ENCODE measurements at regions not wholly inside any gene's neighbourhood (a gene's known extent, or its start where the extent isn't known, plus 50 kb on each side); places are given as distances from the start of the nearest gene placed in this dataset.

DNA sequence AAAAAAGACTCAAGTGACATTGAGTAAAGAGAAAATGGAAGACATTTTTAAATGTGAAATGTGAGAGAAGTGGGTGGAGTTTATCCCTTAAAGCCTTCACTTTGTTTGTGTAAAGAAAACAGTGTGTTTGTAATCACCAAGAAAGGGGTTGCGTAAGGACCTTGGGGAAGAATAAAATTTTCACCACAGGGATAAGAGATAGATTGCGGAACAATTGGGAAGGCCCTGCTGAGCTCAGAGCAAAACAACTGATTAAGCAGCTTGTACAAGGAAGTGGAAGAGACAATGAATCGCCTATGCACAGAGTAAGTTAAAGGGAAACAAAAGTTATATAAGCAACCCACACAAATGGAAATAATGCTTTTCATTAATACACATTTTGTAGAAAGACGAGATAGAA lies 327.7 kb downstream of the RAD51AP2 start:
- DNase-seq (ENCODE audit: low read depth), result no peak
- Histone ChIP-seq H3K4me3 (ENCODE audit: low read depth, low read length) (no peak overlapping the region), H3K36me3 (ENCODE audit: control insufficient read depth, insufficient read depth, low read length) (no peaks in the 10 kb centered on the region), H3K27me3 (ENCODE audit: control insufficient read depth, insufficient read depth, low read length) (no peaks in the 10 kb centered on the region)
- ChIA-PET CTCF (no interaction called here), POLR2A (no interaction called here)
- TF ChIP-seq, protein P1, sequence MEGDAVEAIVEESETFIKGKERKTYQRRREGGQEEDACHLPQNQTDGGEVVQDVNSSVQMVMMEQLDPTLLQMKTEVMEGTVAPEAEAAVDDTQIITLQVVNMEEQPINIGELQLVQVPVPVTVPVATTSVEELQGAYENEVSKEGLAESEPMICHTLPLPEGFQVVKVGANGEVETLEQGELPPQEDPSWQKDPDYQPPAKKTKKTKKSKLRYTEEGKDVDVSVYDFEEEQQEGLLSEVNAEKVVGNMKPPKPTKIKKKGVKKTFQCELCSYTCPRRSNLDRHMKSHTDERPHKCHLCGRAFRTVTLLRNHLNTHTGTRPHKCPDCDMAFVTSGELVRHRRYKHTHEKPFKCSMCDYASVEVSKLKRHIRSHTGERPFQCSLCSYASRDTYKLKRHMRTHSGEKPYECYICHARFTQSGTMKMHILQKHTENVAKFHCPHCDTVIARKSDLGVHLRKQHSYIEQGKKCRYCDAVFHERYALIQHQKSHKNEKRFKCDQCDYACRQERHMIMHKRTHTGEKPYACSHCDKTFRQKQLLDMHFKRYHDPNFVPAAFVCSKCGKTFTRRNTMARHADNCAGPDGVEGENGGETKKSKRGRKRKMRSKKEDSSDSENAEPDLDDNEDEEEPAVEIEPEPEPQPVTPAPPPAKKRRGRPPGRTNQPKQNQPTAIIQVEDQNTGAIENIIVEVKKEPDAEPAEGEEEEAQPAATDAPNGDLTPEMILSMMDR (IDR thresholded peaks at IDR 0.05; ENCODE audit: insufficient read depth, low read depth, low read length), result no peak

DNA sequence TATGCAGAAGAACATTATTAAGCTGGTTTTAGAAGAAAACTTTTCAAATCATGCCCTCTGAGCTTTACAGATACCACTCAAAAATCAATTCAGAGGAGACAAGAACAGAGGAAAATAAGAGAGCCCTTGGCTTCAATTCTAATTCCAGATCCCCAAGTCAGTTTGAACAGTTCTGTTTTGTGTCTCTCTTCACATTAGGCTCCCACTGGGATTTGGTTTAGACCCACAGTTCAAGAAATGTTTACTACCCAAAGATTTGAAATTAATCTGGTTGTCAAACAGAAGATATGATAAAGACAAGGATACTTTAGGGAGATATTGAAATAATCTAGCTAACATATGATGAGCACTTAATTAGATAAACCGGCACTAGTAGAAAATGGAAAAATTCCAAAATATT lies 329.5 kb downstream of the RAD51AP2 start:
- Histone ChIP-seq H3K4me3 (ENCODE audit: low read depth, low read length) (no peak overlapping the region), H3K36me3 (ENCODE audit: control insufficient read depth, insufficient read depth, low read length) (no peaks in the 10 kb centered on the region), H3K27me3 (ENCODE audit: control insufficient read depth, insufficient read depth, low read length) (no peaks in the 10 kb centered on the region)
- TF ChIP-seq, protein P1 (IDR thresholded peaks at IDR 0.05; ENCODE audit: insufficient read depth, low read depth, low read length), result no peak
- no peak for DNase-seq (ENCODE audit: low read depth)
- CTCF ChIA-PET, result no interaction called here
- POLR2A ChIA-PET, result no interaction called here

DNA sequence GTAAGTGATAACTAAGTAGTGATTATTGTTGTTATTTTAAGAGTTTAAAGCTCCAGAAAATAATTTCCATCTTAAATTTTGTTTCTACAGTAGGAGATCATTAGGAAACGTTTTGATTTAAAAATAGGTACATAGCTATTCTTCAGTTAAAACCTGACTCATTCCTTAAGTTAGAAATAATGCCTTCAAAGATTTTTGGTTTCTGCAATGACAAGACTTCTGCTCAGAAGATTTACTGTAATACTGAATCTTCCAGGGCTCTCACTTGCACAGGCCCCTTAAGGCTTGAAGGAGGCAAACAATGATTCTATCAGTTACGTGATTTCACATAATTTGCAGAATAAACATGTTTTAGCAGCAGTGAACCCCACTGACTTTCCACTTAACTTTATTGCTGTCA lies 333.7 kb downstream of the RAD51AP2 start:
- no peaks in the 10 kb centered on the region for H3K27me3 ChIP-seq (ENCODE audit: control insufficient read depth, insufficient read depth, low read length)
- ChIA-PET CTCF (interaction anchor here (1.3 kb wide), 1 partner anchor 13 kb away, joined by 4 read pairs; no protein-coding TSS in a partner anchor), POLR2A (no interaction called here)
- H3K36me3 ChIP-seq (ENCODE audit: control insufficient read depth, insufficient read depth, low read length), result no peaks in the 10 kb centered on the region
- DNase-seq (ENCODE audit: low read depth), result no peak
- TF ChIP-seq, protein P1 (IDR thresholded peaks at IDR 0.05; ENCODE audit: insufficient read depth, low read depth, low read length), result no peak
- H3K4me3 ChIP-seq (ENCODE audit: low read depth, low read length), result no peak overlapping the region

DNA sequence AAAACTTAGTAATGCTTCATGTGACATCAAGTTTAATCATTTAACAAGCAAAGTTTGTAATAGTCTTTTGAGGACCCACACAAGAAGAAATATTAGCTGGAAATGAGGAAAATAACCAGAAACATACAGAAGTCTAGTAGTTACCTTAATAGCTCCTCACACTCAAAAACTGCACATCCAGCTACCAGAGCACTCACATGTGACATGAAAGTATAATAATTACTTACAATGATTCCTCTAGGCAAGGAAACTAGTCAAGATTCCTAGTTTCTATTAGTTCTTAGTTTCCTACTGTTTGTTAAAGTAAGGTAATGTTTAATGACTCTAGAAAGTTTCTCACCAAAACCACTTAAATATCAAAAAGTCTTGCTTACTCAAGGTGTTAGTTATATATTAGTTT lies 335.8 kb downstream of the RAD51AP2 start:
- Histone ChIP-seq H3K36me3 (ENCODE audit: control insufficient read depth, insufficient read depth, low read length) (no peaks in the 10 kb centered on the region), H3K4me3 (ENCODE audit: low read depth, low read length) (no peak overlapping the region), H3K27me3 (ENCODE audit: control insufficient read depth, insufficient read depth, low read length) (no peaks in the 10 kb centered on the region)
- DNase-seq (ENCODE audit: low read depth), result no peak
- TF ChIP-seq, protein P1 (IDR thresholded peaks at IDR 0.05; ENCODE audit: insufficient read depth, low read depth, low read length), result no peak
- POLR2A ChIA-PET, result no interaction called here
- CTCF ChIA-PET, result interaction anchor here (0.6 kb wide), 1 partner anchor 336 kb away, joined by 3 read pairs; no protein-coding TSS in a partner anchor

DNA sequence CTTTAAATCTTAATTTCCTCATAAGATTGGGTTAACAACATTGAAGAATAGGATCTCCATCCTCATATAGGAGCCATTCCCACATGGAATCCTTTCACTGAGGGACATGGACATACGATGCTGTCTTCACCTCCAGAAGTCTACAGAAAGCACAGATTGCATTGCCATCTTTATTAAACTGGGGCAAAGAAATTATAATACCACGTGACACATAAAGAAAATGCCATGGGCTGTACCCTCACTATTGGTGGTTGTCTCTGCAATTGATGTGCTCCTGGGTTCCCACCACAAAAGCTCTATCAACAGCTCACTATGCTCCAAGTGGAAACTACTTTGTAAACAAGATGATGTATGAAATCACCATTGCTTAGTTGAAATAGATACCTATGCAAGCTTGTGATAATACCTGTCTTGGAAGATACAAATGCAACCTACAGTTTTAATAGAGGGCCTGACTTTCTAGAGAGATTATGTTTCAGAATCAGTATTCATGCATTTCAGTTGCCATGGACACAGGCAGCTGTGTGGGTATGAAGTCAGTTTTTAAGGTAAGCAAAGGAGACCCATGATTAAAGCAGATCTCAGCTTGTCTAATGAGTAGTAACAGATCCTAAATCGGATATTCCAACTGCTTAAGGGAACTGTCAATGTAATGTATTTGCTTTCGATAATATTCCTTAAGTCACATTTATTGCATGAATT lies 337.0 kb downstream of the RAD51AP2 start:
- TF ChIP-seq, protein P1 (IDR thresholded peaks at IDR 0.05; ENCODE audit: insufficient read depth, low read depth, low read length), result no peak
- Histone ChIP-seq H3K4me3 (ENCODE audit: low read depth, low read length) (no peak overlapping the region), H3K27me3 (ENCODE audit: control insufficient read depth, insufficient read depth, low read length) (no peaks in the 10 kb centered on the region), H3K36me3 (ENCODE audit: control insufficient read depth, insufficient read depth, low read length) (no peaks in the 10 kb centered on the region)
- CTCF ChIA-PET, result no interaction called here
- POLR2A ChIA-PET, result no interaction called here
- DNase-seq (ENCODE audit: low read depth), result no peak

Data from BJ (cell line).